ENCODE measurements at regions not wholly inside any gene's neighbourhood (a gene's known extent, or its start where the extent isn't known, plus 50 kb on each side); places are given as distances from the start of the nearest gene placed in this dataset.

DNA sequence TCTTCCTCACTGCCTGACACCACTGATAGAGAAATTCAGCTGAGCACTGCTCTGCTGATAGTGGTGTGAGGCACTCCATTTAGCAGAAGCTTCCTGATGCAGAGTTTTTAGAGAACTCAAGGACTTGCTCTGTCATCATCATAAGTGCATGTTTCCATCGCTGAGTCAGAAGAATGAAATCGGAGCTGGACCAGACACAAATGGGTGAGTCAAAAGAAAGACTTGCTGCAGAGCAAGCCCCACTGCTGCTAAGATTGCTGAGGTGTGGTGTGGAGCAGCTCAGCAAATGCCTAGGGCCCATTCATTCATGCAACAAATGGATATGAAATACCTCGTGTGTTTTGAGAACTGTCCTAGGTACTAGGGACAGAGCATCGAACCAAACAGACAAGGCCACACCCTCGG lies 410.2 kb upstream of the SLC30A5 start (continued):
- TF ChIP-seq, protein P1, sequence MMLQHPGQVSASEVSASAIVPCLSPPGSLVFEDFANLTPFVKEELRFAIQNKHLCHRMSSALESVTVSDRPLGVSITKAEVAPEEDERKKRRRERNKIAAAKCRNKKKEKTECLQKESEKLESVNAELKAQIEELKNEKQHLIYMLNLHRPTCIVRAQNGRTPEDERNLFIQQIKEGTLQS (IDR thresholded peaks at IDR 0.05): peak; percentile 78
- TF ChIP-seq, protein P1 (CRISPR knock-in tag; conservative IDR thresholded peaks at IDR 0.05): no peak
- TF ChIP-seq TFAP4 (CRISPR knock-in tag; IDR thresholded peaks at IDR 0.05; ENCODE audit: borderline replicate concordance): no peak
- TF ChIP-seq CEBPB (tag; IDR thresholded peaks at IDR 0.05): no peak
- peak; percentile 74 for TF ChIP-seq CBFA2T3 (IDR thresholded peaks at IDR 0.05)
- TF ChIP-seq CREB5 (CRISPR knock-in tag; IDR thresholded peaks at IDR 0.05): no peak
- TF ChIP-seq OTX1 (CRISPR knock-in tag; IDR thresholded peaks at IDR 0.05): no peak
- TF ChIP-seq ETS2 (tag; IDR thresholded peaks at IDR 0.05; ENCODE audit: borderline replicate concordance, poor library complexity, severe bottlenecking): no peak
- no peak for TF ChIP-seq CEBPG (CRISPR knock-in tag; IDR thresholded peaks at IDR 0.05)
- TF ChIP-seq CEBPG (tag; conservative IDR thresholded peaks at IDR 0.05 in 1 of 2, IDR thresholded peaks at IDR 0.05 in 1 of 2): 0 out of 4 replicates have a peak, but pooled peaks of 1 of the 2 experiments have one; percentile 18
- no peak for TF ChIP-seq ZKSCAN3 (CRISPR knock-in tag; IDR thresholded peaks at IDR 0.05)
- no peak for TF ChIP-seq ZNF384 (IDR thresholded peaks at IDR 0.05; ENCODE audit: low read depth, low read length)
- no peak for TF ChIP-seq ZNF444 (CRISPR knock-in tag; IDR thresholded peaks at IDR 0.05)
- peak; percentile 66 to 71 for TF ChIP-seq KDM1A (IDR thresholded peaks at IDR 0.05)
- no peak for TF ChIP-seq PHF8 (IDR thresholded peaks at IDR 0.05; ENCODE audit: borderline replicate concordance, low read length)
- TF ChIP-seq ZNF507 (tag; conservative IDR thresholded peaks at IDR 0.05): no peak
- no peak for TF ChIP-seq RBM25 (IDR thresholded peaks at IDR 0.05; ENCODE audit: low read depth, low read length, severe bottlenecking)
- no peak for TF ChIP-seq COPS2 (conservative IDR thresholded peaks at IDR 0.05)
- no peak for TF ChIP-seq JUND (IDR thresholded peaks at IDR 0.05; ENCODE audit: borderline replicate concordance, low read depth, low read length)
- TF ChIP-seq JUND (tag; IDR thresholded peaks at IDR 0.05; ENCODE audit: borderline replicate concordance, low read depth, low read length): peak; percentile 47; the same call in 1 of the 3 replicates

All from K562 (cell line).